Skin epidermis (tissue), 12 donors: ENCODE measurements at regions not wholly inside any gene's neighbourhood (a gene's known extent, or its start where the extent isn't known, plus 50 kb on each side); places are given as distances from the start of the nearest gene placed in this dataset.

ENCODE experiments used
- H3K27ac ChIP-seq, 21 experiments: fragments of 200-600 bp; sonication (generic) in 11 of 21; one replicate each; pipeline ENCODE4 v1.5.0; 2020; ENCODE audit warnings: mild to moderate bottlenecking in 3 of 21, inconsistent platforms in 2 of 21, moderate library complexity in 2 of 21
- H3K4me3 ChIP-seq, 7 experiments: fragments of 200-600 bp; sonication (generic) in 2 of 7; one replicate each; pipeline ENCODE4 v1.5.0; 2020; ENCODE audit warnings: inconsistent platforms in 2 of 7, mild to moderate bottlenecking in 2 of 7, moderate library complexity in 1 of 7

- H3K4me3 ChIP-seq, result no peak overlapping the region
- no peak overlapping the region for H3K27ac ChIP-seq
These were observed 311.1 kb downstream of the EN1 start for GRCh38 chr2:118536306-118536705.

GRCh38 chr2:118535818-118536212, 311.6 kb downstream of the EN1 start:
- Histone ChIP-seq H3K4me3 (no peak overlapping the region), H3K27ac (no peak overlapping the region)

- H3K4me3 ChIP-seq, result no peak overlapping the region
These were observed 312.2 kb downstream of the EN1 start for GRCh38 chr2:118535171-118535817.

GRCh38 chr2:118530976-118531375, 316.5 kb downstream of the EN1 start:
- H3K4me3 ChIP-seq, result no peak overlapping the region
- no peak overlapping the region for H3K27ac ChIP-seq

More at GRCh38 chr2:118535171-118535817, 312.2 kb downstream of the EN1 start:
- no peak overlapping the region for H3K27ac ChIP-seq

GRCh38 chr2:118529908-118530599, 317.4 kb downstream of the EN1 start:
- H3K27ac ChIP-seq, result no peak overlapping the region
- H3K4me3 ChIP-seq, result no peak overlapping the region

GRCh38 chr2:118527571-118527970, 319.9 kb downstream of the EN1 start:
- H3K27ac ChIP-seq, result no peak overlapping the region
- no peak overlapping the region for H3K4me3 ChIP-seq

- Histone ChIP-seq H3K27ac (no peak overlapping the region), H3K4me3 (no peak overlapping the region)
These were observed 322.1 kb downstream of the EN1 start for GRCh38 chr2:118525346-118525745.

GRCh38 chr2:118524911-118525310, 322.5 kb downstream of the EN1 start:
- Histone ChIP-seq H3K27ac (no peak overlapping the region), H3K4me3 (no peak overlapping the region)

GRCh38 chr2:118523761-118524160, 323.7 kb downstream of the EN1 start:
- H3K27ac ChIP-seq, result no peak overlapping the region
- H3K4me3 ChIP-seq, result no peak overlapping the region

GRCh38 chr2:118521960-118522359, 325.5 kb downstream of the EN1 start:
- H3K4me3 ChIP-seq, result no peak overlapping the region
- H3K27ac ChIP-seq, result no peak overlapping the region

GRCh38 chr2:118521272-118521671, 326.2 kb downstream of the EN1 start:
- no peak overlapping the region for H3K4me3 ChIP-seq

GRCh38 chr2:118520246-118520645, 327.2 kb downstream of the EN1 start:
- Histone ChIP-seq H3K27ac (no peak overlapping the region), H3K4me3 (no peak overlapping the region)

More at GRCh38 chr2:118521272-118521671, 326.2 kb downstream of the EN1 start:
- no peak overlapping the region for H3K27ac ChIP-seq

GRCh38 chr2:118519511-118519910, 327.9 kb downstream of the EN1 start:
- Histone ChIP-seq H3K27ac (no peak overlapping the region), H3K4me3 (no peak overlapping the region)

- Histone ChIP-seq H3K4me3 (no peak overlapping the region), H3K27ac (no peak overlapping the region)
These were observed 336.6 kb downstream of the EN1 start for GRCh38 chr2:118510807-118511206.

- Histone ChIP-seq H3K4me3 (no peak overlapping the region), H3K27ac (no peak overlapping the region)
These were observed 338.0 kb downstream of the EN1 start for GRCh38 chr2:118509319-118510004.

- Histone ChIP-seq H3K27ac (no peak overlapping the region), H3K4me3 (no peak overlapping the region)
These were observed 339.2 kb downstream of the EN1 start for GRCh38 chr2:118508282-118508681.

- H3K4me3 ChIP-seq, result no peak overlapping the region
- no peak overlapping the region for H3K27ac ChIP-seq
These were observed 342.0 kb downstream of the EN1 start for GRCh38 chr2:118505436-118505835.

- no peak overlapping the region for H3K4me3 ChIP-seq
- no peak overlapping the region for H3K27ac ChIP-seq
These were observed 345.3 kb downstream of the EN1 start for GRCh38 chr2:118502106-118502505.

- Histone ChIP-seq H3K27ac (no peak overlapping the region), H3K4me3 (no peak overlapping the region)
These were observed 348.5 kb downstream of the EN1 start for GRCh38 chr2:118498943-118499342.

- Histone ChIP-seq H3K27ac (no peak overlapping the region), H3K4me3 (no peak overlapping the region)
These were observed 350.4 kb downstream of the EN1 start for GRCh38 chr2:118496870-118497611.
